Inflammatory macrophage treated with lipopolysaccharide for 4 hours (primary cell): ENCODE measurements at regions not wholly inside any gene's neighbourhood (a gene's known extent, or its start where the extent isn't known, plus 50 kb on each side); places are given as distances from the start of the nearest gene placed in this dataset.
"Not testable (repeated sequence)": the region's sequence is repeated elsewhere in the genome, so short reads cannot be mapped to it uniquely, and the experiment has no call there.

Experiments
- DNase-seq: peaks from one replicate; pipeline ENCODE4 v3.0.0-alpha.2; 2020

GRCh38 chr7:142460402-142461117 is 202.7 kb upstream of the PRSS58 start:
- DNase-seq = no peak

GRCh38 chr7:142459551-142459963 is 201.7 kb upstream of the PRSS58 start:
- peak; percentile 50 for DNase-seq

- DNase-seq = no peak
These were observed 199.4 kb upstream of the PRSS58 start for GRCh38 chr7:142457146-142457703.

- DNase-seq = no peak
These were observed 197.5 kb upstream of the PRSS58 start for GRCh38 chr7:142455392-142455791.

GRCh38 chr7:142454862-142455261 is 197.0 kb upstream of the PRSS58 start:
- peak; percentile 52 for DNase-seq

GRCh38 chr7:142452791-142453190 is 194.9 kb upstream of the PRSS58 start:
- DNase-seq = no peak

- DNase-seq = no peak
These were observed 194.0 kb upstream of the PRSS58 start for GRCh38 chr7:142451817-142452216.

- DNase-seq = no peak
These were observed 193.4 kb upstream of the PRSS58 start for GRCh38 chr7:142451296-142451695.

- DNase-seq = no peak
These were observed 192.8 kb upstream of the PRSS58 start for GRCh38 chr7:142450695-142451094.

GRCh38 chr7:142450206-142450605 is 192.3 kb upstream of the PRSS58 start:
- no peak for DNase-seq

- DNase-seq = not testable (repeated sequence)
These were observed 191.0 kb upstream of the PRSS58 start for GRCh38 chr7:142448857-142449256.

- DNase-seq = no peak
These were observed 189.9 kb upstream of the PRSS58 start for GRCh38 chr7:142447762-142448161.

GRCh38 chr7:142445019-142445686 is 187.3 kb upstream of the PRSS58 start:
- no peak for DNase-seq

- peak; percentile 59 for DNase-seq
These were observed 185.6 kb upstream of the PRSS58 start for GRCh38 chr7:142443216-142444010.

- peak; percentile 69 for DNase-seq
These were observed 184.5 kb upstream of the PRSS58 start for GRCh38 chr7:142442396-142442795.

GRCh38 chr7:142440906-142441411 is 183.1 kb upstream of the PRSS58 start:
- peak; percentile 34 for DNase-seq

- DNase-seq = no peak
These were observed 182.5 kb upstream of the PRSS58 start for GRCh38 chr7:142440219-142440905.

- peak; percentile 47 for DNase-seq
These were observed 181.9 kb upstream of the PRSS58 start for GRCh38 chr7:142439739-142440138.

GRCh38 chr7:142438923-142439515 is 181.2 kb upstream of the PRSS58 start:
- no peak for DNase-seq

- DNase-seq = peak; percentile 75
These were observed 180.5 kb upstream of the PRSS58 start for GRCh38 chr7:142438235-142438922.

GRCh38 chr7:142437741-142438140 is 179.9 kb upstream of the PRSS58 start:
- DNase-seq = no peak
